Ovary (tissue), 3 donors: ENCODE measurements at regions not wholly inside any gene's neighbourhood (a gene's known extent, or its start where the extent isn't known, plus 50 kb on each side); places are given as distances from the start of the nearest gene placed in this dataset.

Experiments used
- CTCF ChIP-seq, 3 donors: fragments of 450-650 bp in 2 of 3; fragments of 200-600 bp in 1 of 3; IDR thresholded peaks; one replicate each; pipeline versions ENCODE4 v1.5.1 to v1.8.0; 2016 to 2022; ENCODE audit warnings: antibody characterized with exemption in 3 of 3, mild to moderate bottlenecking in 1 of 3
- EP300 ChIP-seq: sonication (generic); formaldehyde crosslinking; IDR thresholded peaks from one replicate; pipeline ENCODE4 v1.6.1; 2017; ENCODE audit warnings: antibody characterized with exemption
- donor health status: DM: no; HTN: no; CAD: no.

DNA sequence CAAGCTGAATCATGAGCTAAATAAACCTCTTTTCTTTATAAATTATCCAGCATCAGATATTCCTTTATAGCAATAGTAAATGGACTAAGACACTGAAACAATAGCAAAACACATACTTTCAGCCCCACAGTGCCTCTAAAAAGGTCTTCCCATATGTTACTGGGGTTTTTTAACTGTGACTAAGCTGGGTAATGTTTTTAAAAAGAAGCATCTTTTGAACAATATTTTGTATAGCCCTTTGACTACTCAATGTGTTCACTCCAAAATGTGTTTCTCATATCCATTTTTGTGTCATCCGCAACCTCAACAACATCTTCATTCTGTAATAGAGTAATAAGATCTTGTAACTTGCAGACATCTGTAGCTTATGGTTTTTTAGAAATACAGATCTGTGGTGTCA, 218.7 kb upstream of the S100G start:
- TF ChIP-seq EP300 (no peak), CTCF (IDR thresholded peaks at IDR 0.05) (no peak)
